ENCODE measurements at regions not wholly inside any gene's neighbourhood (a gene's known extent, or its start where the extent isn't known, plus 50 kb on each side); places are given as distances from the start of the nearest gene placed in this dataset.

- H3K14ac ChIP-seq (ENCODE audit: low read length in 2 of 2) = no peak overlapping the region
- H3K4me1 ChIP-seq (ENCODE audit: control insufficient read depth, insufficient read depth, low read depth, low read length) = no peaks in the 10 kb centered on the region
These were observed 149.1 kb upstream of the FLRT2 start for GRCh38 chr14:85380881-85381280.

GRCh38 chr14:85382341-85382740 lies 147.6 kb upstream of the FLRT2 start:
- WGBS = no CpG with 5 or more reads among the region's 1 CpG
- H3K14ac ChIP-seq (ENCODE audit: low read length in 2 of 2) = peak overlapping the region in 1 of 2 experiments; percentile 26
- no peak overlapping the region for H2BK5ac ChIP-seq (ENCODE audit: low read depth, low read length, poor library complexity, severe bottlenecking)
- no peaks in the 10 kb centered on the region for H3K79me1 ChIP-seq (replicated peaks; ENCODE audit: low read length, poor library complexity, severe bottlenecking)
- H3K27me3 ChIP-seq (ENCODE audit: control insufficient read depth in 1 of 2, insufficient read depth in 1 of 2, low read length in 2 of 2) = no peaks in the 10 kb centered on the region
- H3K27ac ChIP-seq (ENCODE audit: low read length, poor library complexity, severe bottlenecking) = no peak overlapping the region
- no peak overlapping the region for H3K18ac ChIP-seq (ENCODE audit: low read depth in 1 of 2, low read length in 2 of 2)
- no peak overlapping the region for H3K4ac ChIP-seq (ENCODE audit: low read depth in 1 of 2, low read length in 2 of 2)
- no peaks in the 10 kb centered on the region for H3K36me3 ChIP-seq (ENCODE audit: control insufficient read depth in 1 of 2, insufficient read depth in 2 of 2, low read depth in 1 of 2, low read length in 2 of 2)
- no peak overlapping the region for H3K4me2 ChIP-seq (ENCODE audit: low read length, poor library complexity, severe bottlenecking)
- no peak for DNase-seq
- no peak overlapping the region for H2AFZ ChIP-seq (ENCODE audit: low read depth, low read length)
- H2BK120ac ChIP-seq (ENCODE audit: low read depth, low read length) = no peak overlapping the region
- no peak overlapping the region for H2BK15ac ChIP-seq (ENCODE audit: low read depth, poor library complexity, severe bottlenecking)
- H3K23ac ChIP-seq (ENCODE audit: low read length in 2 of 2) = no peak overlapping the region
- no peak overlapping the region for H3K4me3 ChIP-seq (ENCODE audit: insufficient read depth in 1 of 2, low read depth in 1 of 2, low read length in 2 of 2)
- no peak overlapping the region for H2AK5ac ChIP-seq (ENCODE audit: low read length, severe bottlenecking)
- no peak overlapping the region for H3K9ac ChIP-seq (ENCODE audit: low read length)
- H4K91ac ChIP-seq (ENCODE audit: low read length) = no peak overlapping the region
- H3K9me3 ChIP-seq (ENCODE audit: control insufficient read depth, low read length) = no peaks in the 10 kb centered on the region
- H4K8ac ChIP-seq (ENCODE audit: low read length) = no peak overlapping the region
- no peak overlapping the region for H2BK12ac ChIP-seq (ENCODE audit: low read length in 2 of 2)
- no peaks in the 10 kb centered on the region for H3K4me1 ChIP-seq (ENCODE audit: control insufficient read depth, insufficient read depth, low read depth, low read length)

More at GRCh38 chr14:85380881-85381280, 149.1 kb upstream of the FLRT2 start:
- no peak overlapping the region for H3K4me3 ChIP-seq (ENCODE audit: insufficient read depth in 1 of 2, low read depth in 1 of 2, low read length in 2 of 2)
- H3K4ac ChIP-seq (ENCODE audit: low read depth in 1 of 2, low read length in 2 of 2) = no peak overlapping the region
- H3K9ac ChIP-seq (ENCODE audit: low read length) = peak overlapping the region; percentile 59
- no peak overlapping the region for H2BK15ac ChIP-seq (ENCODE audit: low read depth, poor library complexity, severe bottlenecking)
- no peaks in the 10 kb centered on the region for H3K79me1 ChIP-seq (replicated peaks; ENCODE audit: low read length, poor library complexity, severe bottlenecking)
- H2BK12ac ChIP-seq (ENCODE audit: low read length in 2 of 2) = no peak overlapping the region
- WGBS = 90% methylated on average over 5 of the region's 8 CpGs
- no peak overlapping the region for H2BK120ac ChIP-seq (ENCODE audit: low read depth, low read length)
- H2AK5ac ChIP-seq (ENCODE audit: low read length, severe bottlenecking) = no peak overlapping the region
- no peaks in the 10 kb centered on the region for H3K36me3 ChIP-seq (ENCODE audit: control insufficient read depth in 1 of 2, insufficient read depth in 2 of 2, low read depth in 1 of 2, low read length in 2 of 2)
- H3K9me3 ChIP-seq (ENCODE audit: control insufficient read depth, low read length) = no peaks in the 10 kb centered on the region
- no peak overlapping the region for H3K4me2 ChIP-seq (ENCODE audit: low read length, poor library complexity, severe bottlenecking)
- H4K91ac ChIP-seq (ENCODE audit: low read length) = no peak overlapping the region
- no peak overlapping the region for H3K18ac ChIP-seq (ENCODE audit: low read depth in 1 of 2, low read length in 2 of 2)
- no peak overlapping the region for H4K8ac ChIP-seq (ENCODE audit: low read length)
- H2BK5ac ChIP-seq (ENCODE audit: low read depth, low read length, poor library complexity, severe bottlenecking) = no peak overlapping the region
- no peak overlapping the region for H3K27ac ChIP-seq (ENCODE audit: low read length, poor library complexity, severe bottlenecking)
- no peak for DNase-seq
- H3K27me3 ChIP-seq (ENCODE audit: control insufficient read depth in 1 of 2, insufficient read depth in 1 of 2, low read length in 2 of 2) = no peaks in the 10 kb centered on the region
- H3K23ac ChIP-seq (ENCODE audit: low read length in 2 of 2) = no peak overlapping the region
- no peak overlapping the region for H2AFZ ChIP-seq (ENCODE audit: low read depth, low read length)

- no peak overlapping the region for H3K4ac ChIP-seq (ENCODE audit: low read depth in 1 of 2, low read length in 2 of 2)
- no peaks in the 10 kb centered on the region for H3K9me3 ChIP-seq (ENCODE audit: control insufficient read depth, low read length)
- no peak for DNase-seq
- H4K91ac ChIP-seq (ENCODE audit: low read length) = no peak overlapping the region
- H2BK5ac ChIP-seq (ENCODE audit: low read depth, low read length, poor library complexity, severe bottlenecking) = no peak overlapping the region
- H3K27ac ChIP-seq (ENCODE audit: low read length, poor library complexity, severe bottlenecking) = no peak overlapping the region
- no peaks in the 10 kb centered on the region for H3K36me3 ChIP-seq (ENCODE audit: control insufficient read depth in 1 of 2, insufficient read depth in 2 of 2, low read depth in 1 of 2, low read length in 2 of 2)
- H3K14ac ChIP-seq (ENCODE audit: low read length in 2 of 2) = no peak overlapping the region
- H2BK15ac ChIP-seq (ENCODE audit: low read depth, poor library complexity, severe bottlenecking) = no peak overlapping the region
- H2BK120ac ChIP-seq (ENCODE audit: low read depth, low read length) = no peak overlapping the region
- no peaks in the 10 kb centered on the region for H3K4me1 ChIP-seq (ENCODE audit: control insufficient read depth, insufficient read depth, low read depth, low read length)
- H4K8ac ChIP-seq (ENCODE audit: low read length) = no peak overlapping the region
- H3K4me3 ChIP-seq (ENCODE audit: insufficient read depth in 1 of 2, low read depth in 1 of 2, low read length in 2 of 2) = no peak overlapping the region
- H3K79me1 ChIP-seq (replicated peaks; ENCODE audit: low read length, poor library complexity, severe bottlenecking) = no peaks in the 10 kb centered on the region
- no peak overlapping the region for H3K4me2 ChIP-seq (ENCODE audit: low read length, poor library complexity, severe bottlenecking)
- no peak overlapping the region for H3K9ac ChIP-seq (ENCODE audit: low read length)
- no peak overlapping the region for H3K23ac ChIP-seq (ENCODE audit: low read length in 2 of 2)
- no peak overlapping the region for H2AFZ ChIP-seq (ENCODE audit: low read depth, low read length)
- WGBS = 79% methylated on average over 3 of the region's 3 CpGs
- no peak overlapping the region for H2BK12ac ChIP-seq (ENCODE audit: low read length in 2 of 2)
- no peaks in the 10 kb centered on the region for H3K27me3 ChIP-seq (ENCODE audit: control insufficient read depth in 1 of 2, insufficient read depth in 1 of 2, low read length in 2 of 2)
- H2AK5ac ChIP-seq (ENCODE audit: low read length, severe bottlenecking) = no peak overlapping the region
- H3K18ac ChIP-seq (ENCODE audit: low read depth in 1 of 2, low read length in 2 of 2) = no peak overlapping the region
These were observed 142.8 kb upstream of the FLRT2 start for GRCh38 chr14:85387181-85387580.

- no peak overlapping the region for H3K18ac ChIP-seq (ENCODE audit: low read depth in 1 of 2, low read length in 2 of 2)
- no peaks in the 10 kb centered on the region for H3K9me3 ChIP-seq (ENCODE audit: control insufficient read depth, low read length)
- no peak overlapping the region for H2BK15ac ChIP-seq (ENCODE audit: low read depth, poor library complexity, severe bottlenecking)
- no peak overlapping the region for H3K23ac ChIP-seq (ENCODE audit: low read length in 2 of 2)
- no peak overlapping the region for H2AK5ac ChIP-seq (ENCODE audit: low read length, severe bottlenecking)
- no peak overlapping the region for H4K91ac ChIP-seq (ENCODE audit: low read length)
- H3K9ac ChIP-seq (ENCODE audit: low read length) = no peak overlapping the region
- no peak overlapping the region for H3K4me2 ChIP-seq (ENCODE audit: low read length, poor library complexity, severe bottlenecking)
- no peak overlapping the region for H2BK5ac ChIP-seq (ENCODE audit: low read depth, low read length, poor library complexity, severe bottlenecking)
- no peak overlapping the region for H2AFZ ChIP-seq (ENCODE audit: low read depth, low read length)
- no peaks in the 10 kb centered on the region for H3K4me1 ChIP-seq (ENCODE audit: control insufficient read depth, insufficient read depth, low read depth, low read length)
- no peak overlapping the region for H2BK12ac ChIP-seq (ENCODE audit: low read length in 2 of 2)
- H3K4me3 ChIP-seq (ENCODE audit: insufficient read depth in 1 of 2, low read depth in 1 of 2, low read length in 2 of 2) = no peak overlapping the region
- H3K4ac ChIP-seq (ENCODE audit: low read depth in 1 of 2, low read length in 2 of 2) = no peak overlapping the region
- DNase-seq = no peak
- no peaks in the 10 kb centered on the region for H3K36me3 ChIP-seq (ENCODE audit: control insufficient read depth in 1 of 2, insufficient read depth in 2 of 2, low read depth in 1 of 2, low read length in 2 of 2)
- no peak overlapping the region for H2BK120ac ChIP-seq (ENCODE audit: low read depth, low read length)
- H3K79me1 ChIP-seq (replicated peaks; ENCODE audit: low read length, poor library complexity, severe bottlenecking) = no peaks in the 10 kb centered on the region
- 100% methylated on average over 2 of the region's 5 CpGs for WGBS
- no peaks in the 10 kb centered on the region for H3K27me3 ChIP-seq (ENCODE audit: control insufficient read depth in 1 of 2, insufficient read depth in 1 of 2, low read length in 2 of 2)
- no peak overlapping the region for H4K8ac ChIP-seq (ENCODE audit: low read length)
- no peak overlapping the region for H3K27ac ChIP-seq (ENCODE audit: low read length, poor library complexity, severe bottlenecking)
- no peak overlapping the region for H3K14ac ChIP-seq (ENCODE audit: low read length in 2 of 2)
These were observed 139.7 kb upstream of the FLRT2 start for GRCh38 chr14:85390236-85390635.
